SK-N-SH (cell line): ENCODE measurements at regions not wholly inside any gene's neighbourhood (a gene's known extent, or its start where the extent isn't known, plus 50 kb on each side); places are given as distances from the start of the nearest gene placed in this dataset.

ENCODE experiments used
- CTCF ChIA-PET: fragments of 300-600, 350-600 bp; formaldehyde crosslinking; extraction: SDS; loops from one replicate; lab custom pipeline; 2021; lab: Yijun Ruan, JAX
- POLR2A ChIA-PET: fragments of 350-600 bp; sonication (Branson Sonifier 250); formaldehyde crosslinking; extraction: SDS; loops from one replicate; lab custom pipeline; 2020; ENCODE audit warnings: antibody characterized with exemption, inconsistent platforms; lab: Yijun Ruan, JAX
- DNase-seq: peaks from one replicate; pipeline ENCODE4 v3.0.0; 2012
- H2AFZ ChIP-seq: fragments of 200-600 bp; sonication (generic); 2 replicates; pipeline ENCODE4 v1.8.1; 2016; ENCODE audit warnings: antibody characterized with exemption, mild to moderate bottlenecking, low read depth
- H3F3A ChIP-seq: fragments of 200-600 bp; sonication (generic); replicated peaks from 2 replicates; pipeline ENCODE3; 2016; ENCODE audit warnings: antibody characterized with exemption, mild to moderate bottlenecking; ENCODE audit not compliant: insufficient read depth
- H3K27ac ChIP-seq, 2 experiments: fragments of 200-500 bp in 1 of 2; fragments of 200-600 bp in 1 of 2; sonication (Bioruptor generic) in 1 of 2; sonication (generic), shearing (Covaris generic) in 1 of 2; 2 replicates each; pipeline versions ENCODE4 v1.5.1 to v1.6.1; 2014 to 2016; ENCODE audit warnings: low read depth in 2 of 2, inconsistent platforms in 1 of 2, low read length in 1 of 2, mild to moderate bottlenecking in 1 of 2, mixed read lengths in 1 of 2
- H3K27me3 ChIP-seq: fragments of 200-600 bp; sonication (generic), shearing (Covaris generic); 2 replicates; pipeline ENCODE4 v1.6.1; 2016; ENCODE audit warnings: mixed run types; ENCODE audit not compliant: insufficient read depth
- H3K36me3 ChIP-seq, 2 experiments: fragments of 200-500 bp in 1 of 2; fragments of 200-600 bp in 1 of 2; sonication (Bioruptor generic) in 1 of 2; sonication (generic) in 1 of 2; replicated peaks in 1 of 2; 2 replicates each; pipeline versions ENCODE3 to v1.5.1; 2014 to 2016; ENCODE audit warnings: low read length in 1 of 2, mild to moderate bottlenecking in 1 of 2; ENCODE audit not compliant: insufficient read depth in 2 of 2, control insufficient read depth in 1 of 2
- H3K4me1 ChIP-seq, 2 experiments: fragments of 200-500 bp in 1 of 2; fragments of 200-600 bp in 1 of 2; sonication (Bioruptor generic) in 1 of 2; sonication (generic), shearing (Covaris generic) in 1 of 2; 2 replicates each; pipeline versions ENCODE4 v1.5.1 to v1.6.1; 2014 to 2016; ENCODE audit warnings: low read depth in 1 of 2, low read length in 1 of 2, mixed run types in 1 of 2; ENCODE audit not compliant: insufficient read depth in 2 of 2, control insufficient read depth in 1 of 2
- H3K4me2 ChIP-seq: fragments of 200-600 bp; sonication (generic), shearing (Covaris generic); 2 replicates; pipeline ENCODE4 v1.6.1; 2017; ENCODE audit warnings: mixed run types
- H3K4me3 ChIP-seq, 2 experiments: fragments of 200-500 bp in 1 of 2; fragments of 200-600 bp in 1 of 2; sonication (Bioruptor generic) in 1 of 2; sonication (generic), shearing (Covaris generic) in 1 of 2; 2 replicates each; pipeline versions ENCODE4 v1.5.1 to v1.8.1; 2014 to 2016; ENCODE audit warnings: low read depth in 2 of 2, inconsistent platforms in 1 of 2, low read length in 1 of 2, mild to moderate bottlenecking in 1 of 2, mixed read lengths in 1 of 2, moderate library complexity in 1 of 2
- H3K79me2 ChIP-seq: fragments of 200-600 bp; sonication (generic); 2 replicates; pipeline ENCODE4 v1.8.1; 2017; ENCODE audit warnings: mild to moderate bottlenecking; ENCODE audit not compliant: insufficient read depth
- H3K9ac ChIP-seq: fragments of 200-600 bp; sonication (generic); 2 replicates; pipeline ENCODE4 v1.6.1; 2017; ENCODE audit warnings: mixed run types
- H3K9me2 ChIP-seq: fragments of 200-600 bp; sonication (generic); 2 replicates; pipeline ENCODE4 v1.6.1; 2017; ENCODE audit warnings: mixed run types
- H3K9me3 ChIP-seq: fragments of 200-600 bp; sonication (generic); 2 replicates; pipeline ENCODE4 v1.6.1; 2017; ENCODE audit warnings: mixed run types, mild to moderate bottlenecking, moderate library complexity
- H4K20me1 ChIP-seq: fragments of 200-600 bp; sonication (generic); 2 replicates; pipeline ENCODE4 v1.6.1; 2017; ENCODE audit warnings: mild to moderate bottlenecking, mixed run types; ENCODE audit not compliant: insufficient read depth
- CHD2 ChIP-seq: fragments of 150-350 bp; IDR thresholded peaks from 2 replicates; pipeline ENCODE4 v1.6.1; 2018; ENCODE audit warnings: low read length; ENCODE audit not compliant: partially characterized antibody
- CTCF ChIP-seq: fragments of 200-600 bp; sonication (generic); IDR thresholded peaks from 2 replicates; pipeline ENCODE4 v1.6.1; 2017; ENCODE audit warnings: antibody characterized with exemption, mild to moderate bottlenecking, moderate library complexity
- FOSL2 ChIP-seq: IDR thresholded peaks from 2 replicates; pipeline ENCODE4 v1.4.0; 2012; ENCODE audit warnings: low read depth, mild to moderate bottlenecking, moderate library complexity, borderline replicate concordance
- FOXJ3 ChIP-seq: sonication (generic); formaldehyde crosslinking; IDR thresholded peaks from 2 replicates; pipeline ENCODE4 v1.5.1; 2020; ENCODE audit warnings: mild to moderate bottlenecking, missing genetic modification reagents
- FOXM1 ChIP-seq: IDR thresholded peaks from 2 replicates; pipeline ENCODE4 v1.4.0; 2012; ENCODE audit warnings: low read depth, mild to moderate bottlenecking
- GABPA ChIP-seq: IDR thresholded peaks from 2 replicates; pipeline ENCODE4 v1.4.0; 2012; ENCODE audit warnings: low read depth, mild to moderate bottlenecking
- GATA2 ChIP-seq: sonication (generic); formaldehyde crosslinking; IDR thresholded peaks from 2 replicates; pipeline ENCODE4 v1.5.0; 2020; ENCODE audit warnings: mild to moderate bottlenecking, missing genetic modification reagents
- IRF3 ChIP-seq: fragments of 150-350 bp; IDR thresholded peaks from 2 replicates; pipeline ENCODE4 v1.6.1; 2016; ENCODE audit warnings: mild to moderate bottlenecking, low read depth, low read length
- MEF2A ChIP-seq: IDR thresholded peaks from 2 replicates; pipeline ENCODE4 v1.4.0; 2012; ENCODE audit warnings: low read depth, borderline replicate concordance
- MXI1 ChIP-seq: IDR thresholded peaks from 2 replicates; pipeline ENCODE4 v1.6.1; 2012; ENCODE audit warnings: mild to moderate bottlenecking, low read depth, low read length, improper control_type of control experiment
- NRF1 ChIP-seq: IDR thresholded peaks from 2 replicates; pipeline ENCODE4 v1.6.1; 2012; ENCODE audit warnings: low read depth, mild to moderate bottlenecking, low read length
- PBX3 ChIP-seq: IDR thresholded peaks from 2 replicates; pipeline ENCODE4; 2012
- POLR2AphosphoS5 ChIP-seq: IDR thresholded peaks from 2 replicates; pipeline ENCODE4 v1.6.1; 2012; ENCODE audit warnings: low read depth, low read length
- RCOR1 ChIP-seq: fragments of 150-350 bp; IDR thresholded peaks from 2 replicates; pipeline ENCODE4 v1.6.1; 2017; ENCODE audit warnings: antibody characterized with exemption, low read length
- REST ChIP-seq: IDR thresholded peaks from 2 replicates; pipeline ENCODE4 v1.6.1; 2012; ENCODE audit warnings: mild to moderate bottlenecking, low read depth, low read length, moderate library complexity
- RFX5 ChIP-seq: IDR thresholded peaks from 2 replicates; pipeline ENCODE4 v1.6.1; 2012; ENCODE audit warnings: mild to moderate bottlenecking, improper control_type of control experiment, low read length
- RXRA ChIP-seq: IDR thresholded peaks from 2 replicates; pipeline ENCODE4 v1.4.0; 2012; ENCODE audit warnings: low read depth, mild to moderate bottlenecking, borderline replicate concordance
- TCF12 ChIP-seq: IDR thresholded peaks from 2 replicates; pipeline ENCODE4 v1.4.0; 2012
- USF2 ChIP-seq: fragments of 150-350 bp; IDR thresholded peaks from 2 replicates; pipeline ENCODE4 v1.6.1; 2017; ENCODE audit warnings: antibody characterized with exemption, low read length, low read depth, borderline replicate concordance
- ZBTB33 ChIP-seq: IDR thresholded peaks from 2 replicates; pipeline ENCODE4 v1.4.0; 2012; ENCODE audit warnings: low read depth, borderline replicate concordance
- WGBS: methylation state at CpG from one replicate; pipeline ENCODE4 v1.1.6; 2017; ENCODE audit warnings: low lambda C conversion rate; 5-methylcytosine and 5-hydroxymethylcytosine counted together

GRCh38 chr2:75334076-75334475 is 134.8 kb upstream of the TACR1 start:
- no peak for DNase-seq
- Histone ChIP-seq H2AFZ (no peak overlapping the region), H3K27ac (no peak overlapping the region), H3F3A (no peaks in the 10 kb centered on the region), H3K4me1 (no peaks in the 10 kb centered on the region), H3K9ac (no peak overlapping the region), H3K4me2 (no peak overlapping the region), H3K79me2 (no peaks in the 10 kb centered on the region), H3K27me3 (no peaks in the 10 kb centered on the region), H3K9me3 (no peaks in the 10 kb centered on the region), H3K4me3 (no peak overlapping the region), H4K20me1 (no peaks in the 10 kb centered on the region), H3K9me2 (no peaks in the 10 kb centered on the region), H3K36me3 (no peaks in the 10 kb centered on the region)
- POLR2A ChIA-PET, result no interaction called here
- CTCF ChIA-PET, result no interaction called here
- WGBS, result 52% methylated on average over 6 of the region's 6 CpGs
- TF ChIP-seq ZBTB33, result no peak
- no peak for TF ChIP-seq FOXJ3
- TF ChIP-seq PBX3, result no peak
- TF ChIP-seq USF2, result no peak
- no peak for TF ChIP-seq GATA2 (CRISPR knock-in tag)
- TF ChIP-seq MEF2A, result no peak
- no peak for TF ChIP-seq RFX5
- no peak for TF ChIP-seq CHD2
- no peak for TF ChIP-seq IRF3
- TF ChIP-seq FOXM1, result no peak
- TF ChIP-seq GABPA, result no peak
- no peak for TF ChIP-seq MXI1
- no peak for TF ChIP-seq NRF1
- TF ChIP-seq RCOR1, result no peak
- TF ChIP-seq RXRA, result no peak
- no peak for TF ChIP-seq CTCF
- TF ChIP-seq POLR2AphosphoS5, result no peak
- TF ChIP-seq TCF12, result no peak
- TF ChIP-seq REST, result no peak
- no peak for TF ChIP-seq FOSL2
